K562 (cell line): ENCODE measurements at regions not wholly inside any gene's neighbourhood (a gene's known extent, or its start where the extent isn't known, plus 50 kb on each side); places are given as distances from the start of the nearest gene placed in this dataset.

Source experiments
- ATAC-seq: fragments of 200-7000 bp; cut with Tn5 transposase; 3 replicates; pipeline ENCODE4 v1.9.1; 2020; ENCODE audit warnings: moderate library complexity
- BruUV-seq: library from RNA; stranded (reverse); fragments of 400-500 nt; replicated peaks from 2 replicates; lab custom pipeline; 2021; lab: Mats Ljungman, UMichigan
- CTCF ChIA-PET: fragments of 300-600 bp; formaldehyde crosslinking; extraction: SDS; loops from one replicate; lab custom pipeline; 2021; ENCODE audit warnings: low intra/inter-chr PET ratio; lab: Yijun Ruan, JAX
- POLR2A ChIA-PET: fragments of 300-600, 350-650 bp; sonication (Branson Sonifier 250); formaldehyde crosslinking; extraction: SDS; loops from one replicate; lab custom pipeline; 2021; ENCODE audit warnings: antibody characterized with exemption, inconsistent platforms; lab: Yijun Ruan, JAX
- DNase-seq, 4 experiments: peaks; one replicate each; pipeline versions ENCODE4 v3.0.0 to v3.0.0-alpha.2; 2011 to 2018; ENCODE audit warnings: low spot score in 3 of 4, mixed read lengths in 3 of 4; ENCODE audit errors: extremely low read depth in 1 of 4
- FAIRE-seq: peaks from 2 replicates; lab custom pipeline; 2011; peaks lifted over from hg19 to GRCh38; lab: Jason Lieb, UNC
- H2AFZ ChIP-seq: 2 replicates; pipeline ENCODE4 v1.6.0; 2011; ENCODE audit warnings: low read depth, low read length, control low read depth, inconsistent platforms
- H3K27ac ChIP-seq: fragments of 200-600 bp; 3 replicates; pipeline ENCODE4 v1.8.0; 2011; ENCODE audit warnings: low read depth, mild to moderate bottlenecking, control low read depth, inconsistent platforms, low read length, moderate library complexity, mixed read lengths; ENCODE audit errors: extremely low read depth
- H3K27me3 ChIP-seq, 2 experiments: fragments of 300-600 bp in 1 of 2; 2 replicates in 1 of 2; 3 replicates in 1 of 2; pipeline versions ENCODE4 v1.6.0 to v1.8.0; 2011; ENCODE audit warnings: inconsistent platforms in 2 of 2, low read length in 2 of 2, mild to moderate bottlenecking in 1 of 2, mixed read lengths in 1 of 2, moderate library complexity in 1 of 2; ENCODE audit not compliant: control insufficient read depth in 2 of 2, insufficient read depth in 2 of 2
- H3K36me3 ChIP-seq: fragments of 300-600 bp; 3 replicates; pipeline ENCODE4 v1.8.0; 2011; ENCODE audit warnings: mild to moderate bottlenecking, low read length, inconsistent platforms; ENCODE audit not compliant: control insufficient read depth, insufficient read depth
- H3K4me1 ChIP-seq, 2 experiments: fragments of 200-600 bp in 1 of 2; replicated peaks in 1 of 2; 2 replicates in 1 of 2; 3 replicates in 1 of 2; pipeline versions ENCODE4 v1.5.1 to v1.8.0; 2011; ENCODE audit warnings: inconsistent platforms in 2 of 2, low read length in 2 of 2, mild to moderate bottlenecking in 1 of 2, mixed read lengths in 1 of 2, moderate library complexity in 1 of 2; ENCODE audit not compliant: control insufficient read depth in 2 of 2, insufficient read depth in 2 of 2
- H3K4me2 ChIP-seq: 2 replicates; pipeline ENCODE4 v1.6.1; 2011; ENCODE audit warnings: low read length, control low read depth, inconsistent platforms, mixed read lengths; ENCODE audit not compliant: insufficient read depth
- H3K4me3 ChIP-seq: fragments of 200-600 bp; sonication (generic), shearing (Covaris generic); 2 replicates; pipeline ENCODE4 v1.5.1; 2016; ENCODE audit warnings: control low read depth, inconsistent platforms
- H3K79me2 ChIP-seq: fragments of 200-600 bp; 3 replicates; pipeline ENCODE4 v1.8.0; 2011; ENCODE audit warnings: low read length, inconsistent platforms; ENCODE audit not compliant: control insufficient read depth, insufficient read depth
- H3K9ac ChIP-seq, 2 experiments: 2 replicates each; pipeline versions ENCODE4 v1.6.0 to v1.6.1; 2011; ENCODE audit warnings: low read depth in 2 of 2, low read length in 2 of 2, control low read depth in 1 of 2, inconsistent platforms in 1 of 2, mild to moderate bottlenecking in 1 of 2, mixed read lengths in 1 of 2; ENCODE audit not compliant: insufficient read depth in 1 of 2
- H3K9me1 ChIP-seq: one replicate; pipeline ENCODE4 v1.6.0; 2011; ENCODE audit warnings: inconsistent platforms, mild to moderate bottlenecking, low read length, moderate library complexity; ENCODE audit not compliant: control insufficient read depth, insufficient read depth
- H3K9me3 ChIP-seq: replicated peaks from 2 replicates; pipeline ENCODE4 v1.5.1; 2011; ENCODE audit warnings: low read depth, low read length, inconsistent platforms; ENCODE audit not compliant: control insufficient read depth, insufficient read depth
- H4K20me1 ChIP-seq: replicated peaks from 2 replicates; pipeline ENCODE4 v1.6.1; 2011; ENCODE audit warnings: low read length, inconsistent platforms, mixed read lengths; ENCODE audit not compliant: control insufficient read depth, insufficient read depth
- BRF1 ChIP-seq: IDR thresholded peaks from 3 replicates; pipeline ENCODE4 v1.6.1; 2011; ENCODE audit warnings: borderline replicate concordance, mild to moderate bottlenecking; ENCODE audit not compliant: insufficient read length; ENCODE audit errors: extremely low read depth
- CEBPG ChIP-seq, 3 experiments: fragments of 200-800 bp in 1 of 3; sonication (Bioruptor generic) in 1 of 3; sonication (generic) in 1 of 3; formaldehyde crosslinking in 1 of 3; IDR thresholded peaks in 2 of 3; conservative IDR thresholded peaks in 1 of 3; 2 replicates each; pipeline versions ENCODE4 v1.6.1 to v1.8.0; 2016 to 2022; ENCODE audit warnings: missing compliant biosample characterization in 2 of 3, missing genetic modification characterization in 2 of 3, mild to moderate bottlenecking in 1 of 3, missing genetic modification reagents in 1 of 3
- ILF3 ChIP-seq: fragments of 450-650 bp; IDR thresholded peaks from 2 replicates; pipeline ENCODE4 v1.6.1; 2018; ENCODE audit warnings: antibody characterized with exemption, mild to moderate bottlenecking, moderate library complexity, borderline replicate concordance
- SMAD1 ChIP-seq: fragments of 150-350 bp; IDR thresholded peaks from 2 replicates; pipeline ENCODE4 v1.6.1; 2014; ENCODE audit warnings: low read length, low read depth; ENCODE audit not compliant: partially characterized antibody
- ZNF217 ChIP-seq: sonication (generic); formaldehyde crosslinking; IDR thresholded peaks from 2 replicates; pipeline ENCODE4 v1.8.0; 2022; ENCODE audit warnings: mild to moderate bottlenecking, missing genetic modification reagents
- ZNF830 ChIP-seq: fragments of 250-450 bp; sonication (Bioruptor Pico); IDR thresholded peaks from 2 replicates; pipeline ENCODE4 v1.5.0; 2021; ENCODE audit warnings: mild to moderate bottlenecking
- WGBS: fragments of 100-300 bp; shearing (Covaris generic); methylation state at CpG from one replicate; pipeline ENCODE4 v1.1.6; 2016; ENCODE audit warnings: low coverage, mixed read lengths; ENCODE audit not compliant: insufficient coverage; ENCODE audit errors: missing lambda C conversion rate; 5-methylcytosine and 5-hydroxymethylcytosine counted together
- in situ Hi-C: fragments of 300-500 bp; cut with MboI; formaldehyde crosslinking; loops from 4 replicates; pipeline ENCODE4 v1.15.0; 2018; ENCODE audit warnings: inconsistent platforms, mixed read lengths
- intact Hi-C: fragments of 100-400 bp; cut with micrococcal nuclease; formaldehyde crosslinking; loops from 2 replicates; pipeline ENCODE4 v1.14.2; 2022

DNA sequence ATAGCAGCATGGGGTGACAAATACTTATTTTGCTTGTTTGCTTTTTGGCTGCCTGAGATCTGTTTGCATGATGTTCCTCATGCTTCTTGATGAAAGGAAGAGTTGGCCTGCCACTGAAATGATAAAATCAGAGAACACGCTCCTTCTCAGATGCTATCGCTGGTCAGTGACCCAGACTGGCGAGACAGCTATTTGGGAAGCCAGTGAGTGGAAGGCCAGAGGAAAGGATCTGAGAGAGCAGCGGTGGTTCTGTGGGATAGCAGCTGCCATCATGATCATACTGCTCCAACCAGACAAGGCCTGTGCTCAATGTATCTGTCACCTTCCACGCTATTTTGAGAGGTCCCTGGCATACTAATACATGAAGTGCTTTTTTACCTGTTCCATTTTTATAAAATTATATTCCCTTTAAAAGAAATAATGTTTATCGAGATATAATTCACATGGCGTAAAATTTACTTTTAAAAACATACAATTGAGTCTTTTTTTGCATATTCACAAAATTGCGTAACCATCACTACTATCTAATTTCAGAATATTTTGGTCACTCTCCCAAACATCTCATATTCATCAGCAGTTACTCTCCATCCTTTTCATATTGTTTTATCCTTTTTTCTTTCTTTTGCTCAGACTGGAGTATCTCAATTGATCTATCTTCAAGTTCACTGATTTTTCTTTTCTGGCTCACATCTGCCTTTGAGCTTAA is 695.1 kb downstream of the TNS3 start:
- CTCF ChIA-PET: no interaction called here
- POLR2A ChIA-PET: no interaction called here
- Histone ChIP-seq H3K4me2 (no peak overlapping the region), H3K27ac (no peak overlapping the region), H3K4me1 (no peaks in the 10 kb centered on the region), H3K27me3 (no peaks in the 10 kb centered on the region), H3K9me3 (no peaks in the 10 kb centered on the region), H3K79me2 (no peaks in the 10 kb centered on the region), H3K4me3 (no peak overlapping the region), H3K9me1 (no peaks in the 10 kb centered on the region), H3K9ac (no peak overlapping the region), H2AFZ (no peak overlapping the region), H3K36me3 (no peaks in the 10 kb centered on the region), H4K20me1 (no peaks in the 10 kb centered on the region)
- TF ChIP-seq ZNF830 (CRISPR knock-in tag) (no peak), CEBPG (CRISPR knock-in tag; IDR thresholded peaks at IDR 0.05) (no peak), CEBPG (tag; conservative IDR thresholded peaks at IDR 0.05 in 1 of 2, IDR thresholded peaks at IDR 0.05 in 1 of 2) (peak in 1 of 2 experiments; percentile 59; a peak in 2 of 4 replicates), SMAD1 (no peak), ZNF217 (CRISPR knock-in tag) (no peak), BRF1 (no peak), ILF3 (no peak)
- intact Hi-C loops: no loop called here
- FAIRE-seq (no peak), ATAC-seq (no peak), DNase-seq (no peak)
- WGBS: 0% methylated on average over 8 of the region's 8 CpGs
- in situ Hi-C loops: no loop called here
- no TSS peak for BruUV-seq
